Left ventricle myocardium superior (tissue), 1 donor: ENCODE measurements at regions not wholly inside any gene's neighbourhood (a gene's known extent, or its start where the extent isn't known, plus 50 kb on each side); places are given as distances from the start of the nearest gene placed in this dataset.
"Not testable (repeated sequence)": the region's sequence is repeated elsewhere in the genome, so short reads cannot be mapped to it uniquely, and the experiment has no call there.

Source experiments
- ATAC-seq: fragments of 200-7000 bp; cut with Tn5 transposase; one replicate; pipeline ENCODE4 v1.9.1; 2020; ENCODE audit warnings: mild to moderate bottlenecking, moderate library complexity
- DNase-seq: peaks from one replicate; pipeline ENCODE4 v3.0.0-alpha.2; 2020
- intact Hi-C: fragments of 100-400 bp; cut with micrococcal nuclease; formaldehyde crosslinking; loops from one replicate; pipeline ENCODE4 v1.11.0; 2022
- donor health status: DM: no; HTN: yes; CAD: no; lungs with severe emphysema.

- ATAC-seq (no peak), DNase-seq (no peak)
- intact Hi-C loops = no loop called here
Observed at GRCh38 chr1:208724079-208724478, 479.9 kb upstream of the PLXNA2 start.

GRCh38 chr1:208728815-208729214 is 484.6 kb upstream of the PLXNA2 start:
- intact Hi-C loops = no loop called here
- ATAC-seq = no peak
- no peak for DNase-seq

- DNase-seq (no peak), ATAC-seq (no peak)
- intact Hi-C loops = no loop called here
Observed at GRCh38 chr1:208731981-208732821, 488.0 kb upstream of the PLXNA2 start.

GRCh38 chr1:208737161-208737560 is 493.0 kb upstream of the PLXNA2 start:
- intact Hi-C loops = no loop called here
- ATAC-seq = no peak

GRCh38 chr1:208737922-208738321 is 493.7 kb upstream of the PLXNA2 start:
- DNase-seq = no peak
- intact Hi-C loops = no loop called here
- no peak for ATAC-seq

More at GRCh38 chr1:208737161-208737560, 493.0 kb upstream of the PLXNA2 start:
- no peak for DNase-seq

GRCh38 chr1:208739636-208740035 is 495.5 kb upstream of the PLXNA2 start:
- ATAC-seq, intact Hi-C loops, DNase-seq: not testable (repeated sequence)

GRCh38 chr1:208741296-208741695 is 497.1 kb upstream of the PLXNA2 start:
- intact Hi-C loops = no loop called here
- no peak for DNase-seq
- ATAC-seq = no peak

GRCh38 chr1:208743361-208743760 is 499.2 kb upstream of the PLXNA2 start:
- intact Hi-C loops = no loop called here
- no peak for ATAC-seq

GRCh38 chr1:208747979-208748378 is 503.8 kb upstream of the PLXNA2 start:
- intact Hi-C loops = no loop called here
- ATAC-seq (no peak), DNase-seq (no peak)

More at GRCh38 chr1:208743361-208743760, 499.2 kb upstream of the PLXNA2 start:
- DNase-seq = no peak

GRCh38 chr1:208748387-208749165 is 504.4 kb upstream of the PLXNA2 start:
- no peak for DNase-seq
- no peak for ATAC-seq
- intact Hi-C loops = no loop called here

- ATAC-seq = no peak
- no peak for DNase-seq
- intact Hi-C loops = no loop called here
Observed at GRCh38 chr1:208756339-208756981, 512.3 kb upstream of the PLXNA2 start.

- ATAC-seq (no peak), DNase-seq (no peak)
- intact Hi-C loops = no loop called here
Observed at GRCh38 chr1:208757846-208758245, 513.7 kb upstream of the PLXNA2 start.

- no peak for ATAC-seq
- DNase-seq = no peak
- intact Hi-C loops = no loop called here
Observed at GRCh38 chr1:208759255-208759654, 515.1 kb upstream of the PLXNA2 start.

- DNase-seq (no peak), ATAC-seq (no peak)
- intact Hi-C loops = no loop called here
Observed at GRCh38 chr1:208763971-208764370, 519.8 kb upstream of the PLXNA2 start.

GRCh38 chr1:208766832-208767231 is 522.6 kb upstream of the PLXNA2 start:
- no peak for ATAC-seq
- no peak for DNase-seq
- intact Hi-C loops = no loop called here

- intact Hi-C loops = no loop called here
- ATAC-seq (no peak), DNase-seq (no peak)
Observed at GRCh38 chr1:208767816-208768215, 523.6 kb upstream of the PLXNA2 start.

- DNase-seq (no peak), ATAC-seq (no peak)
- intact Hi-C loops = no loop called here
Observed at GRCh38 chr1:208772891-208773290, 528.7 kb upstream of the PLXNA2 start.

- intact Hi-C loops = no loop called here
- ATAC-seq = no peak
- DNase-seq = no peak
Observed at GRCh38 chr1:208775841-208776240, 531.7 kb upstream of the PLXNA2 start.

- ATAC-seq (no peak), DNase-seq (no peak)
- intact Hi-C loops = no loop called here
Observed at GRCh38 chr1:208778417-208778816, 534.2 kb upstream of the PLXNA2 start.
